ENCODE measurements at regions not wholly inside any gene's neighbourhood (a gene's known extent, or its start where the extent isn't known, plus 50 kb on each side); places are given as distances from the start of the nearest gene placed in this dataset.

GRCh38 chr3:67957268-67957667 lies 302.9 kb upstream of the SUCLG2 start:
- WGBS, 3 donors, result 78 to 89% (median 88%) methylated on average over 2 of the region's 2 CpGs
- peaks cover 11% of the 10 kb centered on the region for H3K9me3 ChIP-seq
- no peak overlapping the region for H3K27ac ChIP-seq
- TF ChIP-seq, protein P1, sequence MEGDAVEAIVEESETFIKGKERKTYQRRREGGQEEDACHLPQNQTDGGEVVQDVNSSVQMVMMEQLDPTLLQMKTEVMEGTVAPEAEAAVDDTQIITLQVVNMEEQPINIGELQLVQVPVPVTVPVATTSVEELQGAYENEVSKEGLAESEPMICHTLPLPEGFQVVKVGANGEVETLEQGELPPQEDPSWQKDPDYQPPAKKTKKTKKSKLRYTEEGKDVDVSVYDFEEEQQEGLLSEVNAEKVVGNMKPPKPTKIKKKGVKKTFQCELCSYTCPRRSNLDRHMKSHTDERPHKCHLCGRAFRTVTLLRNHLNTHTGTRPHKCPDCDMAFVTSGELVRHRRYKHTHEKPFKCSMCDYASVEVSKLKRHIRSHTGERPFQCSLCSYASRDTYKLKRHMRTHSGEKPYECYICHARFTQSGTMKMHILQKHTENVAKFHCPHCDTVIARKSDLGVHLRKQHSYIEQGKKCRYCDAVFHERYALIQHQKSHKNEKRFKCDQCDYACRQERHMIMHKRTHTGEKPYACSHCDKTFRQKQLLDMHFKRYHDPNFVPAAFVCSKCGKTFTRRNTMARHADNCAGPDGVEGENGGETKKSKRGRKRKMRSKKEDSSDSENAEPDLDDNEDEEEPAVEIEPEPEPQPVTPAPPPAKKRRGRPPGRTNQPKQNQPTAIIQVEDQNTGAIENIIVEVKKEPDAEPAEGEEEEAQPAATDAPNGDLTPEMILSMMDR (IDR thresholded peaks at IDR 0.05), result no peak
- H3K4me1 ChIP-seq, result peaks cover 4% of the 10 kb centered on the region
- H3K36me3 ChIP-seq (ENCODE audit: insufficient read depth in 1 of 2, low read depth in 1 of 2), result no peaks in the 10 kb centered on the region
- intact Hi-C loops (cut with DNase I), result no loop called here
- no peak overlapping the region for H3K4me3 ChIP-seq
- DNase-seq (no peak), ATAC-seq (no peak)
- no peaks in the 10 kb centered on the region for H3K27me3 ChIP-seq (ENCODE audit: insufficient read depth in 3 of 3, low read length in 2 of 3)

- 55 to 72% (median 64%) methylated on average over 13 of the region's 13 CpGs for WGBS, 3 donors
- TF ChIP-seq, protein P1 (IDR thresholded peaks at IDR 0.05), result no peak
- intact Hi-C loops (cut with DNase I), result no loop called here
- no peaks in the 10 kb centered on the region for H3K27me3 ChIP-seq (ENCODE audit: insufficient read depth in 3 of 3, low read length in 2 of 3)
- no peak for ATAC-seq
- peaks cover 4% of the 10 kb centered on the region for H3K9me3 ChIP-seq
- no peaks in the 10 kb centered on the region for H3K4me1 ChIP-seq
- no peak for DNase-seq
- H3K36me3 ChIP-seq (ENCODE audit: insufficient read depth in 1 of 2, low read depth in 1 of 2), result no peaks in the 10 kb centered on the region
- no peak overlapping the region for H3K27ac ChIP-seq
- H3K4me3 ChIP-seq, result no peak overlapping the region
Observed at GRCh38 chr3:67947808-67948508, 293.5 kb upstream of the SUCLG2 start.

GRCh38 chr3:67946436-67946835 lies 292.0 kb upstream of the SUCLG2 start:
- Histone ChIP-seq H3K36me3 (ENCODE audit: insufficient read depth in 1 of 2, low read depth in 1 of 2) (no peaks in the 10 kb centered on the region), H3K4me3 (no peak overlapping the region), H3K27ac (no peak overlapping the region), H3K9me3 (peaks cover 4% of the 10 kb centered on the region), H3K27me3 (ENCODE audit: insufficient read depth in 3 of 3, low read length in 2 of 3) (no peaks in the 10 kb centered on the region), H3K4me1 (no peaks in the 10 kb centered on the region)
- intact Hi-C loops (cut with DNase I), result no loop called here
- TF ChIP-seq, protein P1 (IDR thresholded peaks at IDR 0.05), result no peak
- no peak for ATAC-seq
- DNase-seq, result no peak

DNA sequence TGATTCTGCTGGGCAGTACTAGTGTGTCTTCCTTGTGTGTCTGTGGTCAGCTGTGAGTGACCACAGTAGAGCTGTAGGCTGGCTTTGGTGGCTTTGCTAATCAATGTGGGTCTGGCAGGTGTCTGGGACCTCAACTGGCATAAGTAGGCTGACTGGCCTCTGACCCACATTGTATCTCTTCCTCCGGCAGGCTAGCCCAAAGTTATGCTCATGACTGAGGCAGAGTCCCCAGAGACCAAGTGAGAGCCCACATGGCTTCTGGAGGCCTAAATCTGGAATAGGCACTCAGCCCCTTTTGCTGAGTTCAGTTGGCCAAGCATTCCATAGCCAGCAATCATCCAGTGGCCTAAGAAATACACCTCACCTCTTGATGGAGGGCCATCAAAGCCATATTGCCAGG lies 289.1 kb upstream of the SUCLG2 start:
- TF ChIP-seq, protein P1 (IDR thresholded peaks at IDR 0.05), result no peak
- no peak for ATAC-seq
- Histone ChIP-seq H3K27me3 (ENCODE audit: insufficient read depth in 3 of 3, low read length in 2 of 3) (no peaks in the 10 kb centered on the region), H3K9me3 (no peaks in the 10 kb centered on the region), H3K4me3 (no peak overlapping the region), H3K36me3 (ENCODE audit: insufficient read depth in 1 of 2, low read depth in 1 of 2) (no peaks in the 10 kb centered on the region), H3K4me1 (no peaks in the 10 kb centered on the region), H3K27ac (no peak overlapping the region)
- DNase-seq, result no peak
- intact Hi-C loops (cut with DNase I), result no loop called here
- WGBS, 3 donors, result 78 to 93% (median 79%) methylated on average over 1 of the region's 1 CpG

DNA sequence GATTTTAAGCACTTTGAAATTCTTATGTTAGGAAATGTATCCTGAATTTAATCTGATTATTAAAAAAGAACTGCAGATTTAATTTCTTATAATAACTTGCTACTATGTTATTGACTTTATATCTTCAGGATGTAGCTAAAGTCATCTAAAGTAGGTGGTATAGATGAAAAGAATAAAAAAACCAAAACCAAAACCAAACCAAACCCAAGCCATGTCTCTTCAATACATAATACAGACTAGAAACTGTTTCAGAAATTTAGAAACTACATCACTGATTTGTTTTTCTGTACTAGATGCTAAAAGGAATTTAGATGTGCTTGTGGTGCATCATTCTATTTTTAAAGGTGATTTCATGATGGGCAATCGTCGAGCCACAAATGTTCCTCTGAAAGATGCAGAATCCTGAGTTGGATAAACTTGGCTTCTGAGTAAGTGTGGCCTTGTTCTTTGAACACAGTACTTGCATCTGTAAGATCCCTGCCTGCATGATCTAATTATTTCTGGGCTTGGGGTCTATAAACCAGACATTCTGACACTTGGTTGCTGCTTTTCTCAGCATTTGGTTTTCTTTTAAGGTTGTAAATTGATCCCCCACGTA lies 287.1 kb upstream of the SUCLG2 start:
- intact Hi-C loops (cut with DNase I), result no loop called here
- TF ChIP-seq, protein P1 (IDR thresholded peaks at IDR 0.05), result no peak
- no peaks in the 10 kb centered on the region for H3K36me3 ChIP-seq (ENCODE audit: insufficient read depth in 1 of 2, low read depth in 1 of 2)
- WGBS, 3 donors, result 65 to 77% (median 66%) methylated on average over 3 of the region's 3 CpGs
- ATAC-seq (no peak), DNase-seq (no peak)
- no peaks in the 10 kb centered on the region for H3K4me1 ChIP-seq
- H3K27ac ChIP-seq, result no peak overlapping the region
- no peak overlapping the region for H3K4me3 ChIP-seq
- H3K27me3 ChIP-seq (ENCODE audit: insufficient read depth in 3 of 3, low read length in 2 of 3), result no peaks in the 10 kb centered on the region
- no peaks in the 10 kb centered on the region for H3K9me3 ChIP-seq
